Heart left ventricle (tissue), 13 donors: ENCODE measurements at regions not wholly inside any gene's neighbourhood (a gene's known extent, or its start where the extent isn't known, plus 50 kb on each side); places are given as distances from the start of the nearest gene placed in this dataset.

Source experiments
- CTCF ChIP-seq, 12 donors: fragments of 200-600 bp; sonication (generic) in 4 of 12; IDR thresholded peaks; one replicate each; pipeline versions ENCODE4 v1.5.0 to v1.8.0; 2018 to 2022; ENCODE audit warnings: antibody characterized with exemption in 12 of 12, mild to moderate bottlenecking in 5 of 12
- POLR2A ChIP-seq, 2 donors: fragments of 450-650 bp; IDR thresholded peaks; one replicate each; pipeline ENCODE4 v1.6.1; 2017; ENCODE audit warnings: antibody characterized with exemption in 2 of 2, mild to moderate bottlenecking in 2 of 2, moderate library complexity in 2 of 2
- donor health status: ischemic (EF 13 %, LVEDD 7.1; RV severe dilation, severe dysfunction).
- donor health status: DM: no; HTN: yes; CAD: no.
- donor health status: DM: no; HTN: no; CAD: no.
- donor health status: ischemic (EF 25% LVEDD 6.9; RV normal size, moderate dysfunction).
- donor health status: ischemic (EF 25% LVEDD 5.7; RV mildly dilated, moderate dysfunction).
- donor health status: ischemic (EF 35%, LVEDD 5.7; RV mildly dilated, moderate dysfunction).
- donor health status: nonischemic (EF 11% LVEDD 7.7; RV severe dilation, severe dysfunction).
- donor health status: DM: yes; HTN: yes; CAD: no.
- donor health status: PGD.
- donor health status: ischemic (EF 29% LVEDD 5.4; RV normal size, mild dysfunction).
- donor health status: nonischemic (EF 23%, LVEDD 6.1; RV moderate dilation, normal function).

- TF ChIP-seq CTCF (IDR thresholded peaks at IDR 0.05) (no peak), POLR2A (IDR thresholded peaks at IDR 0.05) (no peak)
Observed at GRCh38 chr12:73833746-73834145, 703.9 kb upstream of the ATXN7L3B start.
